ENCODE measurements at regions not wholly inside any gene's neighbourhood (a gene's known extent, or its start where the extent isn't known, plus 50 kb on each side); places are given as distances from the start of the nearest gene placed in this dataset.

- Mint-ChIP-seq H3K36me3 (ENCODE audit: low read depth) (no peaks in the 10 kb centered on the region), H3K27me3 (ENCODE audit: low read depth) (peaks cover 10% of the 10 kb centered on the region), H3K4me3 (no peak overlapping the region), H3K27ac (no peak overlapping the region), H3K4me1 (peaks cover 32% of the 10 kb centered on the region), H3K9me3 (peaks cover 9% of the 10 kb centered on the region)
- TF ChIP-seq CTCF (IDR thresholded peaks at IDR 0.05; ENCODE audit: unreplicated experiment in 3 of 3): no peak
Measured at GRCh38 chr20:58056021-58056591, 172.3 kb downstream of the ANKRD60 start.

GRCh38 chr20:58054780-58055373 lies 173.6 kb downstream of the ANKRD60 start:
- H3K4me1 Mint-ChIP-seq: peaks cover 32% of the 10 kb centered on the region
- no peaks in the 10 kb centered on the region for H3K36me3 Mint-ChIP-seq (ENCODE audit: low read depth)

GRCh38 chr20:58054082-58054779 lies 174.2 kb downstream of the ANKRD60 start:
- Mint-ChIP-seq H3K9me3 (peaks cover 8% of the 10 kb centered on the region), H3K36me3 (ENCODE audit: low read depth) (no peaks in the 10 kb centered on the region), H3K27me3 (ENCODE audit: low read depth) (peaks cover 7% of the 10 kb centered on the region), H3K4me3 (no peak overlapping the region), H3K4me1 (peaks cover 29% of the 10 kb centered on the region), H3K27ac (peak overlapping the region; percentile 56 to 89 (median 81))
- TF ChIP-seq CTCF (IDR thresholded peaks at IDR 0.05; ENCODE audit: unreplicated experiment in 3 of 3): no peak

More at GRCh38 chr20:58054780-58055373, 173.6 kb downstream of the ANKRD60 start:
- peaks cover 7% of the 10 kb centered on the region for H3K27me3 Mint-ChIP-seq (ENCODE audit: low read depth)
- peaks cover 8% of the 10 kb centered on the region for H3K9me3 Mint-ChIP-seq
- peak overlapping the region in 2 of 3 experiments; percentile 81 to 89 for H3K27ac Mint-ChIP-seq
- no peak overlapping the region for H3K4me3 Mint-ChIP-seq
- TF ChIP-seq CTCF (IDR thresholded peaks at IDR 0.05; ENCODE audit: unreplicated experiment in 3 of 3): no peak

- H3K36me3 Mint-ChIP-seq (ENCODE audit: low read depth): no peaks in the 10 kb centered on the region
Measured at GRCh38 chr20:58053391-58054055, 174.9 kb downstream of the ANKRD60 start.

GRCh38 chr20:58051367-58051766 lies 177.1 kb downstream of the ANKRD60 start:
- Mint-ChIP-seq H3K4me3 (no peak overlapping the region), H3K36me3 (ENCODE audit: low read depth) (no peaks in the 10 kb centered on the region), H3K27ac (no peak overlapping the region), H3K27me3 (ENCODE audit: low read depth) (peaks cover 10% of the 10 kb centered on the region), H3K4me1 (peaks cover 42% of the 10 kb centered on the region), H3K9me3 (peaks cover 8% of the 10 kb centered on the region)
- TF ChIP-seq CTCF (IDR thresholded peaks at IDR 0.05; ENCODE audit: unreplicated experiment in 3 of 3): no peak

More at GRCh38 chr20:58053391-58054055, 174.9 kb downstream of the ANKRD60 start:
- peaks cover 27% of the 10 kb centered on the region for H3K4me1 Mint-ChIP-seq
- peak overlapping the region in 1 of 3 experiments; percentile 89 for H3K27ac Mint-ChIP-seq
- H3K9me3 Mint-ChIP-seq: peaks cover 8% of the 10 kb centered on the region
- peaks cover 12% of the 10 kb centered on the region for H3K27me3 Mint-ChIP-seq (ENCODE audit: low read depth)
- TF ChIP-seq CTCF (IDR thresholded peaks at IDR 0.05; ENCODE audit: unreplicated experiment in 3 of 3): no peak
- no peak overlapping the region for H3K4me3 Mint-ChIP-seq
